ENCODE measurements at regions not wholly inside any gene's neighbourhood (a gene's known extent, or its start where the extent isn't known, plus 50 kb on each side); places are given as distances from the start of the nearest gene placed in this dataset.

GRCh38 chr1:38507563-38507962 lies 352.0 kb downstream of the RRAGC start:
- POLR2A ChIA-PET: no interaction called here

DNA sequence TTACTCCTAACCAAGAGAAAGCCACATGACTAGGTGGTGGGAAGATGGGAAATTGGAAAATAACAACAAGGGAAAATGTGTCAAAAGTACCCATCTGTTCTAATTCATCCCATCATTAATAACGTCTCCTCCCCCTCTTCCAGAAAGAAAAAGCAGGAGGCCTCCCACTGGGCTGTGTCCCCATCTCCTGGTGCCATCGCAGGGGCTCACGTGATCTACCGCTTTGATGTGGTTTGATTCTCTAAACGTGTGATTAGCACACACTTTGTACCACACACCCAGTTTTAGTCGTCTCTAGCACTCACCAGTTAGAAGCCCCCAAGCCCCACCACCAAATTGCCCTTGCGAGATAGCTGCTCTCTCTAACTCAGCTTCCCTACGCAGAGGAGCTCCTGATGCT lies 353.6 kb downstream of the RRAGC start:
- ChIA-PET CTCF (no interaction called here), POLR2A (no interaction called here)
- ATAC-seq (ENCODE audit: low read depth) (no peak), DNase-seq (no peak)
- peaks cover 35% of the 10 kb centered on the region for H3K27me3 Mint-ChIP-seq
- TF ChIP-seq, protein P1, sequence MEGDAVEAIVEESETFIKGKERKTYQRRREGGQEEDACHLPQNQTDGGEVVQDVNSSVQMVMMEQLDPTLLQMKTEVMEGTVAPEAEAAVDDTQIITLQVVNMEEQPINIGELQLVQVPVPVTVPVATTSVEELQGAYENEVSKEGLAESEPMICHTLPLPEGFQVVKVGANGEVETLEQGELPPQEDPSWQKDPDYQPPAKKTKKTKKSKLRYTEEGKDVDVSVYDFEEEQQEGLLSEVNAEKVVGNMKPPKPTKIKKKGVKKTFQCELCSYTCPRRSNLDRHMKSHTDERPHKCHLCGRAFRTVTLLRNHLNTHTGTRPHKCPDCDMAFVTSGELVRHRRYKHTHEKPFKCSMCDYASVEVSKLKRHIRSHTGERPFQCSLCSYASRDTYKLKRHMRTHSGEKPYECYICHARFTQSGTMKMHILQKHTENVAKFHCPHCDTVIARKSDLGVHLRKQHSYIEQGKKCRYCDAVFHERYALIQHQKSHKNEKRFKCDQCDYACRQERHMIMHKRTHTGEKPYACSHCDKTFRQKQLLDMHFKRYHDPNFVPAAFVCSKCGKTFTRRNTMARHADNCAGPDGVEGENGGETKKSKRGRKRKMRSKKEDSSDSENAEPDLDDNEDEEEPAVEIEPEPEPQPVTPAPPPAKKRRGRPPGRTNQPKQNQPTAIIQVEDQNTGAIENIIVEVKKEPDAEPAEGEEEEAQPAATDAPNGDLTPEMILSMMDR (IDR thresholded peaks at IDR 0.05): no peak
- no peak overlapping the region for H3K27ac Mint-ChIP-seq
- no peaks in the 10 kb centered on the region for H3K36me3 Mint-ChIP-seq (ENCODE audit: low read depth)
- H3K9me3 Mint-ChIP-seq: no peaks in the 10 kb centered on the region
- no peak overlapping the region for H3K4me3 Mint-ChIP-seq
- intact Hi-C loops (cut with micrococcal nuclease): no loop called here
- peaks cover 4% of the 10 kb centered on the region for H3K4me1 Mint-ChIP-seq

More at GRCh38 chr1:38507563-38507962, 352.0 kb downstream of the RRAGC start:
- Mint-ChIP-seq H3K36me3 (ENCODE audit: low read depth) (no peaks in the 10 kb centered on the region), H3K27ac (no peak overlapping the region), H3K27me3 (peaks cover 39% of the 10 kb centered on the region), H3K9me3 (no peaks in the 10 kb centered on the region), H3K4me1 (peaks cover 2% of the 10 kb centered on the region), H3K4me3 (no peak overlapping the region)
- intact Hi-C loops (cut with micrococcal nuclease): no loop called here
- ATAC-seq (ENCODE audit: low read depth): no peak
- no peak for DNase-seq
- TF ChIP-seq, protein P1 (IDR thresholded peaks at IDR 0.05): no peak
- CTCF ChIA-PET: interaction anchor here (1.1 kb wide), 1 partner anchor 18 kb away, joined by 3 read pairs; no protein-coding TSS in a partner anchor

GRCh38 chr1:38502758-38503157 lies 356.8 kb downstream of the RRAGC start:
- no peak overlapping the region for H3K4me3 Mint-ChIP-seq

GRCh38 chr1:38500891-38501290 lies 358.7 kb downstream of the RRAGC start:
- Mint-ChIP-seq H3K9me3 (no peaks in the 10 kb centered on the region), H3K4me3 (no peak overlapping the region), H3K27ac (no peak overlapping the region), H3K4me1 (peaks cover 18% of the 10 kb centered on the region), H3K27me3 (peaks cover 4% of the 10 kb centered on the region), H3K36me3 (ENCODE audit: low read depth) (no peaks in the 10 kb centered on the region)
- CTCF ChIA-PET: no interaction called here
- TF ChIP-seq, protein P1 (IDR thresholded peaks at IDR 0.05): no peak
- no peak for ATAC-seq (ENCODE audit: low read depth)
- POLR2A ChIA-PET: interaction anchor here (0.6 to 1.1 kb wide), 2 partner anchors 26 to 472 kb away, joined by 3 to 4 read pairs; no protein-coding TSS in a partner anchor
- intact Hi-C loops (cut with micrococcal nuclease): no loop called here
- DNase-seq: no peak

More at GRCh38 chr1:38502758-38503157, 356.8 kb downstream of the RRAGC start:
- H3K4me1 Mint-ChIP-seq: peaks cover 18% of the 10 kb centered on the region
- H3K36me3 Mint-ChIP-seq (ENCODE audit: low read depth): no peaks in the 10 kb centered on the region
- ChIA-PET POLR2A (interaction anchor here (0.6 to 1.3 kb wide), 2 partner anchors 20 to 28 kb away, joined by 3 to 5 read pairs; no protein-coding TSS in a partner anchor), CTCF (interaction anchor here (0.6 to 1.6 kb wide), 7 partner anchors 13 to 1015 kb away, joined by 3 to 9 read pairs (median 4); no protein-coding TSS in a partner anchor)
- H3K27me3 Mint-ChIP-seq: peaks cover 16% of the 10 kb centered on the region
- no peaks in the 10 kb centered on the region for H3K9me3 Mint-ChIP-seq
- DNase-seq (no peak), ATAC-seq (ENCODE audit: low read depth) (peak; percentile 73)
- no peak overlapping the region for H3K27ac Mint-ChIP-seq
- TF ChIP-seq, protein P1 (IDR thresholded peaks at IDR 0.05): no peak
- intact Hi-C loops (cut with micrococcal nuclease): loop anchor here (1.0 kb wide), 2 partner anchors 476 to 512 kb away; partner anchors contain the start of gene SF3A3

DNA sequence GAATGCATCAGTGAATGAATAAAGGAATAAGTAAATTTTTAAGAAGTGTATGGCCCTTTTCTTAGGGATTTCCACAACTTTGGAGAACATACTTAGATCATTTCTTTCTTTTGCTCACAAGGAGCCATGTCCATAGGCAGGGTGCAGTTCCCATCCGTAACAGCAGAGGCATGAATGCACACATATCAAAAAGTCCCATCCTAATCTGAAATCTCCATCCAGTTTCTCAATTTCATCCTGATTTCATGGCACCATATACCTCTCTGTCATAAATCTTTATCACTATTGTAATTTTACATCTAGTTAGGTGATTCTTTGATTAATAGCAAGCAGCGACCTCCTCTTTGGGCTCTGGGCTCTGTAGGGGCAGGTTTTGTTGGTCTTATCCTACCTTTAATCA lies 359.2 kb downstream of the RRAGC start:
- peaks cover 4% of the 10 kb centered on the region for H3K27me3 Mint-ChIP-seq

More for the DNA sequence above, 359.2 kb downstream of the RRAGC start:
- CTCF ChIA-PET: no interaction called here
- DNase-seq: no peak
- POLR2A ChIA-PET: interaction anchor here (0.6 kb wide), 1 partner anchor 471 kb away, joined by 3 read pairs; no protein-coding TSS in a partner anchor
- no peaks in the 10 kb centered on the region for H3K9me3 Mint-ChIP-seq
- no peaks in the 10 kb centered on the region for H3K36me3 Mint-ChIP-seq (ENCODE audit: low read depth)
- intact Hi-C loops (cut with micrococcal nuclease): no loop called here
- H3K4me1 Mint-ChIP-seq: peaks cover 18% of the 10 kb centered on the region
- ATAC-seq (ENCODE audit: low read depth): no peak
- H3K4me3 Mint-ChIP-seq: no peak overlapping the region
- H3K27ac Mint-ChIP-seq: no peak overlapping the region
- TF ChIP-seq, protein P1 (IDR thresholded peaks at IDR 0.05): no peak

Data from activated B cell treated with CpG ODN at 0.5 μM for 24 hours (primary cell).